ENCODE measurements at regions not wholly inside any gene's neighbourhood (a gene's known extent, or its start where the extent isn't known, plus 50 kb on each side); places are given as distances from the start of the nearest gene placed in this dataset.

- Mint-ChIP-seq H3K27ac (ENCODE audit: unreplicated experiment) (peak overlapping the region; percentile 22), H3K36me3 (ENCODE audit: low read depth) (no peaks in the 10 kb centered on the region), H3K27me3 (ENCODE audit: low read depth) (no peaks in the 10 kb centered on the region), H3K4me1 (peaks cover 56% of the 10 kb centered on the region), H3K4me3 (peak overlapping the region; percentile 57), H3K9me3 (no peaks in the 10 kb centered on the region)
- DNase-seq (ENCODE audit: low read depth, low spot score): no peak
- no peak for TF ChIP-seq CTCF (conservative IDR thresholded peaks at IDR 0.05)
Measured at GRCh38 chr3:34256021-34256420, 457.6 kb downstream of the PDCD6IP start.

DNA sequence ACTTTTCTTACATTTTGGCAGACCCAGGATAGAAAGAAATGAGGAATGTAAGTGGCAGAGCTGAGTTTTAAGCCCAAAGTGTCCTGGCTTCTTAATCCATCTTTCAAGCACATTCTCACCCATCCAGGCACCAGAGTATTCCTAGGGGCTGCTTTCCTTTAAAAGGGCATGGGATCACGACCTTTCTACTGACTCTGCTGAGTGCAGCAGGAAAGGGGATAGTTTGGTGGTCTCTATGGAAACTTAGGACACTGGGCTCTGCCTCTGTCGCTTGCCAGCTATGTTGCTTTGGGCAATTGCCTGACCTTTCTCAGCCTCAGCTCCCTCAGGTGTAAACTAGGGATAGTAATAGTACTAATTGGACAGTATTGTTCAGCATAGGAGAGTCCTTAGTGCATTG lies 458.4 kb downstream of the PDCD6IP start:
- Mint-ChIP-seq H3K9me3 (no peaks in the 10 kb centered on the region), H3K27ac (ENCODE audit: unreplicated experiment) (peak overlapping the region; percentile 22), H3K4me1 (peaks cover 62% of the 10 kb centered on the region), H3K36me3 (ENCODE audit: low read depth) (no peaks in the 10 kb centered on the region), H3K27me3 (ENCODE audit: low read depth) (no peaks in the 10 kb centered on the region), H3K4me3 (peak overlapping the region; percentile 57)
- no peak for TF ChIP-seq CTCF (conservative IDR thresholded peaks at IDR 0.05)
- DNase-seq (ENCODE audit: low read depth, low spot score): no peak

GRCh38 chr3:34258271-34258998 lies 460.0 kb downstream of the PDCD6IP start:
- H3K36me3 Mint-ChIP-seq (ENCODE audit: low read depth): no peaks in the 10 kb centered on the region
- H3K4me1 Mint-ChIP-seq: peaks cover 75% of the 10 kb centered on the region
- no peak overlapping the region for H3K27ac Mint-ChIP-seq (ENCODE audit: unreplicated experiment)
- H3K27me3 Mint-ChIP-seq (ENCODE audit: low read depth): no peaks in the 10 kb centered on the region
- no peaks in the 10 kb centered on the region for H3K9me3 Mint-ChIP-seq
- no peak for DNase-seq (ENCODE audit: low read depth, low spot score)
- TF ChIP-seq CTCF (conservative IDR thresholded peaks at IDR 0.05): no peak
- no peak overlapping the region for H3K4me3 Mint-ChIP-seq

DNA sequence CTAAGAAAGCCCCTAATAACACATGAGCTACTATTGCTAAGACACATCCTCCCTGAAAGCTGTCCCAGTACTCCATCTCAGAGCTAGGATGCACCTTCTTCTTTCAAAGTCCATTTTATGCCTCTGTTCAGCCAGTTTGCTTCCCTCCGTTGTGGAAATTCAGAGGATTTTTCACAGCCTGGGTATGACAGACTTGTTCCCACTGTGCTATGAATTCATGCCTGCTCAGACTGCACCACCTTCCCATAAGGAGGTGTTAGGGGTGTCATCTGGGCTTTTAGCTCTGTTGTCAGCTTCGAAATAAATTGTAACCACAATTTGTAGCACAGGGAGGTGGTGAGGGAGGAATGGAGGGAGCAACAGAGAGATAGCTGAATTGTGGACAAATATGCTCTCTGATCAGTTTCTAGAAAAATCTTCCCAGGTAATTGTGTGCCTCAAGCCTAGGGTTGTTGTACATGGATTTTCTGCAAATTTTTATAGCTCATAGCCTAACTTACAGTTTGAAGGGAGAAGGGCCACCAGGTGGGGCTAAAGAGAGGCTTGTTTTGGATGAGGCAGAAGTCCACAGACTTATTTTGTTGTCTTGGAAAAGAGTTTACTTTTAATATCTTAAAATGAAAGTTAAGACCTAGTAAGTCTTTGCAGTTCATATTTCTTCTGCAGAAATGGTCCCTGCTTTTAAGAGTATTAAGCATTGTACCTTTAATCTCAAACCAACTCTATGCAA lies 462.0 kb downstream of the PDCD6IP start:
- peak; percentile 77 for TF ChIP-seq CTCF (conservative IDR thresholded peaks at IDR 0.05)
- Mint-ChIP-seq H3K4me1 (peaks cover 63% of the 10 kb centered on the region), H3K27me3 (ENCODE audit: low read depth) (no peaks in the 10 kb centered on the region), H3K36me3 (ENCODE audit: low read depth) (no peaks in the 10 kb centered on the region), H3K27ac (ENCODE audit: unreplicated experiment) (peak overlapping the region; percentile 47), H3K4me3 (no peak overlapping the region), H3K9me3 (no peaks in the 10 kb centered on the region)
- DNase-seq (ENCODE audit: low read depth, low spot score): peak; percentile 58

- DNase-seq (ENCODE audit: low read depth, low spot score): no peak
- no peaks in the 10 kb centered on the region for H3K36me3 Mint-ChIP-seq (ENCODE audit: low read depth)
- no peak for TF ChIP-seq CTCF (conservative IDR thresholded peaks at IDR 0.05)
- no peaks in the 10 kb centered on the region for H3K27me3 Mint-ChIP-seq (ENCODE audit: low read depth)
- peaks cover 57% of the 10 kb centered on the region for H3K4me1 Mint-ChIP-seq
- no peak overlapping the region for H3K27ac Mint-ChIP-seq (ENCODE audit: unreplicated experiment)
- H3K9me3 Mint-ChIP-seq: no peaks in the 10 kb centered on the region
- peak overlapping the region; percentile 11 for H3K4me3 Mint-ChIP-seq
Measured at GRCh38 chr3:34261001-34261385, 462.6 kb downstream of the PDCD6IP start.
